ENCODE measurements at regions not wholly inside any gene's neighbourhood (a gene's known extent, or its start where the extent isn't known, plus 50 kb on each side); places are given as distances from the start of the nearest gene placed in this dataset.

DNA sequence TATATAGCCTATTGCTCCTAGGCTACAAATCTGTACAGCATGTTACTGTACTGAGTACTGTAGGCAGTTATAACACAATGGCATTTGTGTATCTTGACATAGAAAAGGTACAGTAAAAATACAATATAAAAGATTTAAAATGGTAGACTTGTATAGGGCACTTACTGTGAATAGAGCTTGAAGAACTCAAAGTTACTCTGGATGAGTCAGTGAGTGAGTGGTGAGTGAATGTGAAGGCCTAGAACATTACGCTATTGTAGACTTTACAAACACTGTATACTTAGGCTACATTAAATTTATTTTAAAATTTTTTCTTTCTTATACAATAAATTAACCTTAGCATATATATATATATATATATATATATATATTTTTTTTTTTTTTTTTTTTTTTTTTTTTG is 140.0 kb upstream of the UBE2E1 start:
- DNase-seq (ENCODE audit: low read depth): no peak

- DNase-seq (ENCODE audit: low read depth): no peak
Observed at GRCh38 chr3:23666818-23667217, 138.9 kb upstream of the UBE2E1 start.

- no peak for DNase-seq (ENCODE audit: low read depth)
Observed at GRCh38 chr3:23667536-23668429, 138.0 kb upstream of the UBE2E1 start.

DNA sequence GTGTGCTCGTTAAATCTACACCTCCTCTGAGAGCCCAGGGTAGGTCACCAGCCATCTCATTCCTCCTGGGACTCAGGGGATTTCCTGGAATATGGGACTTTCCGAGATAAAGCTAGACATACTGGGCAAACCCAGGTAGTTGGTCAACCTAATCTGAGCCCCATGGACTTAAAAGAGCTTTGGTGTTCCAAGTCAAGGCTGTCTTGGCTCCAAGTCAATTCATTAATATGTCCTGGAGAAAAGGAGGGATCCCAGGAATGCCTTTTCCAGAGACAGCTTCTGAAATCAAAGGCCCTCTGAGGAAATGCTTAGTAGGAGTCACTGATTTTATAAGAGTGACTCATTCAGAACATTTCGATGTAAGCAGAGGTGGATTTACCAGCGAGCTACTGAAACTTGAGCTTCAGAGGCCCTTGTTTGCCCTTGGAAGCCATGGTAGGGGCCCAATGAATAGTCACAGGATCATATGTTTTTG is 137.3 kb upstream of the UBE2E1 start:
- no peak for DNase-seq (ENCODE audit: low read depth)

- DNase-seq (ENCODE audit: low read depth): no peak
Observed at GRCh38 chr3:23669541-23670255, 136.1 kb upstream of the UBE2E1 start.

GRCh38 chr3:23671851-23672589 is 133.7 kb upstream of the UBE2E1 start:
- DNase-seq (ENCODE audit: low read depth): no peak

DNA sequence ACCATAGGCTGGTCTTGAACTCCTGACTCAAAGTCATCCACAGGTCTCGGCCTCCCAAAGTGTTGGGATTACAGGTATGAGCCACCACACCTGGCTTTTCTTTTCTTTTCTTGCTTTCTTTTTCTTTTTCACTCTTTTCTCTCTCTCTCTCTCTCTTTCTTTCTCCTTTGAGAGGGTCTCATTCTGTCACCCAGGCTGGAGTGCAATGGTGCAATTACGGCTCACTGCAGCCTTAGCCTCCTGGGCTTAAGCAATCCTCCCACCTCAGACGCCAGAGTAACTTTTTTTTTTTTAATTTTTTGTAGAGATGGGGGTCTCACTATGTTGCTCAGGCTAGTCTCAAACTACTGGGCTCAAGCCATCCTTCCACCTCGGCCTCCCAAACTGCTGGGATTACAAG is 133.1 kb upstream of the UBE2E1 start:
- DNase-seq (ENCODE audit: low read depth): no peak

- no peak for DNase-seq (ENCODE audit: low read depth)
Observed at GRCh38 chr3:23675010-23675409, 130.7 kb upstream of the UBE2E1 start.

- DNase-seq (ENCODE audit: low read depth): no peak
Observed at GRCh38 chr3:23676093-23676492, 129.7 kb upstream of the UBE2E1 start.

DNA sequence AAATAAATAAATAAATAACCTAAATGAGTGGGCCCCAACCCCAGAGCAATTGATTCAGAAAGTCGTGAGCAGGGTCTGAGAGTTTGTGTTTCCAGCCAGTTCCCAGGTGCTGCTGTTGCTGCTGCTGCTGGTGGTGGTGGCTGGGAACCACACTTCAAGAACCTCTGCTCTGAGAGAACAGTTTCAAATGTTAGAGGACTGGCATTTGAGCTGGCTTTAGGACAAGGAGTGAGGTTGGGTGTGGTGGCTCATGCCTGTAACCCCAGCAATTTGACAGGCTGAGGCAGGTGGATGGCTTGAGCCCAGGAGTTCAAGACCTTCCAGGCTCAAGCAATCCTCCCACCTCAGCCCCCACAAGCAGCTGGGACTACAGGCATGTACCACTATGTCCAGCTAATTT is 123.1 kb upstream of the UBE2E1 start:
- DNase-seq (ENCODE audit: low read depth): no peak

- no peak for DNase-seq (ENCODE audit: low read depth)
Observed at GRCh38 chr3:23685541-23686258, 120.1 kb upstream of the UBE2E1 start.

GRCh38 chr3:23686519-23686918 is 119.2 kb upstream of the UBE2E1 start:
- DNase-seq (ENCODE audit: low read depth): no peak

DNA sequence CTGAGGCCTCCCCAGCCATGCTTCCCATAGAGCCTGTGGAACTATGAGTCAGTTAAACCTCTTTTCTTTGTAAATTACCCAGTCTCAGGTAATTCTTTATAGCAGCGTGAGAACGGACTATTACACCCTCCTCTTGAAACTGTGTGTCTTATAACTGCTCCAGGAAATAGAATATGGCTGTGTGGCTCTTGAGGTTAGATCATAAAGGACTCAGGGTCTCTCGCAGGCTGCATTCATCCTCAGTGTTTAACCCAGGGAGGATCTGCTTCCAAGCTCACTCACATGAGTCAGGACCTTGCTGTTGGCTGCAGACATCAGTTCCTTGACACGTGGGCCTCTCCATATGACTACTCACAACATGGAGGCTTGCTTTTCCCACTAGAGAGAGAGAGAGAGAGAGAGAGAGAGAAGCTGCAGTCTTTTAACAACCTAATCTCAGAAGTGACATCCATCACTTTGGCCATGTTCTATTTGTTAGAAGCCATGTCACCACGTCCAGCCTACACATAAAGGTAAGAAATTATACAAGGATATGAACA is 114.3 kb upstream of the UBE2E1 start:
- no peak for DNase-seq (ENCODE audit: low read depth)

GRCh38 chr3:23696842-23697241 is 108.9 kb upstream of the UBE2E1 start:
- no peak for DNase-seq (ENCODE audit: low read depth)

DNA sequence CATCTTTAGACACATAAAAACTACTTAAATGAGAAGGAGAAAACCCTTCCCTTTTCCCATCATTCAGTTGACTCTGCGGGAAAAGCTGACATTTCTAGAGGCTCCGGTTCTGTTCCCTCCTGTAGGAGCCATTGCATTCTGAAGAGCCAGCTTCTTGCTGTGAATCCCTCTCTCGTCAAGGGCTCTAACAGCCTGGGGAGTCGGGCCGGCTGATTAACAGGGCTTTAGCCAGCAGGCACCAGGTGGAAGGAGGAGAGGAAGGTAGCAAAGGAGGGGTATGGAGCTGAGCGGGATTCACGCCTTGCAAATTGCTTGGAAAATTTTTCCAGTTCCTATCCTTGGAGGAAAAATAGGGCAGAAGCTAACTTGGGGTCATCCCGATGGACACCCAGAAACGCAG is 108.3 kb upstream of the UBE2E1 start:
- DNase-seq (ENCODE audit: low read depth): no peak

- no peak for DNase-seq (ENCODE audit: low read depth)
Observed at GRCh38 chr3:23698652-23699313, 107.0 kb upstream of the UBE2E1 start.

DNA sequence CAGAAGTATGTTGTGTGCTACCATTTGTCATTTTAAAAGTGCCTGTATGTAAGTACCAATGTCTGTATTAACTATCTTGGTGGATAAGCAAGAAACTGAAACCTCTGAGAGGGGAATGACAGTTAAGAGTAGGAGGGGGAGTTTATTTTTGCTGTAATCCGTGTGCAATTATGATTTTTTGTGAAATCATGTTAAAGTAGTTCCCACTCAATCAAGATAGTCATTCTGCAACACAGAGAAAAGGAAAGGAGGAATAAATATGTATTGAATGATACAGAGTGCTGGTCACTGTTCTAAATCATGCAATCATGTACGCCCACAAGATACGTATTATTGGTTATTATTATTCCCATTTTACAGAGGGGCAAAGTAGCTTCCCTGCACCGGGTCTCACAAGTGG is 105.1 kb upstream of the UBE2E1 start:
- no peak for DNase-seq (ENCODE audit: low read depth)

GRCh38 chr3:23701716-23702597 is 103.8 kb upstream of the UBE2E1 start:
- no peak for DNase-seq (ENCODE audit: low read depth)

GRCh38 chr3:23704298-23704697 is 101.5 kb upstream of the UBE2E1 start:
- DNase-seq (ENCODE audit: low read depth): no peak

GRCh38 chr3:23706111-23706510 is 99.6 kb upstream of the UBE2E1 start:
- no peak for DNase-seq (ENCODE audit: low read depth)

All from stimulated activated CD8-positive, alpha-beta memory T cell treated with anti-CD3 and anti-CD28 coated beads, Interleukin-7, amount 100 ng/mL, for 24 hours (primary cell).